ENCODE measurements at regions not wholly inside any gene's neighbourhood (a gene's known extent, or its start where the extent isn't known, plus 50 kb on each side); places are given as distances from the start of the nearest gene placed in this dataset.

GRCh38 chr2:118654945-118655344 is 192.5 kb downstream of the EN1 start:
- no peak for DNase-seq (ENCODE audit: low spot score in 2 of 2)
- H3K36me3 Mint-ChIP-seq: no peaks in the 10 kb centered on the region

GRCh38 chr2:118650327-118650726 is 197.1 kb downstream of the EN1 start:
- peaks cover 2% of the 10 kb centered on the region for H3K36me3 Mint-ChIP-seq
- H3K4me1 Mint-ChIP-seq: no peaks in the 10 kb centered on the region
- no peak for DNase-seq (ENCODE audit: low spot score in 2 of 2)
- H3K9me3 Mint-ChIP-seq: peaks cover 12% of the 10 kb centered on the region
- ATAC-seq (ENCODE audit: low read depth): no peak
- peaks cover 2% of the 10 kb centered on the region for H3K27me3 Mint-ChIP-seq
- no peak overlapping the region for H3K27ac Mint-ChIP-seq
- no peak overlapping the region for H3K4me3 Mint-ChIP-seq

More at GRCh38 chr2:118654945-118655344, 192.5 kb downstream of the EN1 start:
- peaks cover under 1% of the 10 kb centered on the region for H3K27me3 Mint-ChIP-seq
- no peaks in the 10 kb centered on the region for H3K4me1 Mint-ChIP-seq
- ATAC-seq (ENCODE audit: low read depth): no peak
- H3K9me3 Mint-ChIP-seq: peaks cover 16% of the 10 kb centered on the region
- H3K27ac Mint-ChIP-seq: no peak overlapping the region
- no peak overlapping the region for H3K4me3 Mint-ChIP-seq

DNA sequence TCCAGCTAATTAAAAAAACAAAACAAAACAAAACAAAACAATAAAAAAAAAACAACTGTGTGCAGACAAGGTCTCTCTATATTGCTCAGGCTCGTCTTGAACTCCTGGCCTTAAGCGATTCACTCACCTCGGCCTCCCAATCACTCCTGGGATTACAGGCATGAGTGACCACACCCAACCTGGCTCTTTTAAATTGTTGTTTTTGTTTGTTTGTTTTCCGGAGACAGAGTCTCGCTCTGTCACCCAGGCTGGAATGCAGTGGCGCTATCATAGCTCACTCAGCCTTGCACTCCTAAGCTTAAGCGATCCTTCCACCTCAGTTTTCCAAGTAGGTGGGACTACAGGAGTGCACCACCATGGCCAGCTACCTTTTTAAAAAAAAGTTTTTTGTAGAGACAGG is 201.6 kb downstream of the EN1 start:
- Mint-ChIP-seq H3K36me3 (peaks cover 2% of the 10 kb centered on the region), H3K4me3 (no peak overlapping the region), H3K27ac (no peak overlapping the region), H3K9me3 (peaks cover 6% of the 10 kb centered on the region), H3K4me1 (no peaks in the 10 kb centered on the region), H3K27me3 (peaks cover 5% of the 10 kb centered on the region)
- DNase-seq (ENCODE audit: low spot score in 2 of 2) (no peak), ATAC-seq (ENCODE audit: low read depth) (no peak)

- no peak for ATAC-seq (ENCODE audit: low read depth)
- H3K4me3 Mint-ChIP-seq: no peak overlapping the region
- H3K9me3 Mint-ChIP-seq: no peaks in the 10 kb centered on the region
- H3K4me1 Mint-ChIP-seq: no peaks in the 10 kb centered on the region
- H3K36me3 Mint-ChIP-seq: no peaks in the 10 kb centered on the region
- peaks cover 3% of the 10 kb centered on the region for H3K27me3 Mint-ChIP-seq
- DNase-seq (ENCODE audit: low spot score in 2 of 2): no peak
- no peak overlapping the region for H3K27ac Mint-ChIP-seq
These were observed 203.3 kb downstream of the EN1 start for GRCh38 chr2:118644190-118644589.

DNA sequence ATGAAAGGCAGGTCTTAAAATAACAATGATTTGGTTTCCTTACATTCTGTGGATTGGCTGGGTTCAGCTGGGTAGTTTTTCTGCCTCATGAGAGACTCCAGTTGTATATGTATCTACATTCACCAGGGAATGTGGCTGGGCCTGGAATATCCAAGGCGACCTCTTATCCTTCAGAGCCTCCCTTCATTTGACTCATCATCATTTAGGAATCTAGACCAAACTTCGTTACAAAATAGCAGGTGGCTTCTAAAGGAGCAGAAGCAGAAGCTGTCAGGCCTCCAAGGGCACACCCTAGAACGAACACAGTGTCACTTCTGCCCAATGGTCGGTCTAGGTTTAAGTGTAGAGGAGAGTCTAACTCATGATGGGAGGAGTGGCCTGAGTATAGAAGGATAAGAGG is 204.2 kb downstream of the EN1 start:
- Mint-ChIP-seq H3K27ac (no peak overlapping the region), H3K4me1 (no peaks in the 10 kb centered on the region), H3K4me3 (no peak overlapping the region), H3K36me3 (no peaks in the 10 kb centered on the region), H3K27me3 (peaks cover 3% of the 10 kb centered on the region), H3K9me3 (no peaks in the 10 kb centered on the region)
- ATAC-seq (ENCODE audit: low read depth) (no peak), DNase-seq (ENCODE audit: low spot score in 2 of 2) (no peak)

GRCh38 chr2:118642501-118642900 is 204.9 kb downstream of the EN1 start:
- no peak for ATAC-seq (ENCODE audit: low read depth)
- H3K27me3 Mint-ChIP-seq: peaks cover 3% of the 10 kb centered on the region
- DNase-seq (ENCODE audit: low spot score in 2 of 2): no peak

GRCh38 chr2:118641711-118642110 is 205.7 kb downstream of the EN1 start:
- DNase-seq (ENCODE audit: low spot score in 2 of 2) (no peak), ATAC-seq (ENCODE audit: low read depth) (no peak)
- H3K9me3 Mint-ChIP-seq: peaks cover 2% of the 10 kb centered on the region
- peaks cover 5% of the 10 kb centered on the region for H3K27me3 Mint-ChIP-seq
- no peaks in the 10 kb centered on the region for H3K36me3 Mint-ChIP-seq
- no peaks in the 10 kb centered on the region for H3K4me1 Mint-ChIP-seq
- no peak overlapping the region for H3K4me3 Mint-ChIP-seq
- H3K27ac Mint-ChIP-seq: no peak overlapping the region

More at GRCh38 chr2:118642501-118642900, 204.9 kb downstream of the EN1 start:
- Mint-ChIP-seq H3K36me3 (no peaks in the 10 kb centered on the region), H3K4me3 (no peak overlapping the region), H3K4me1 (no peaks in the 10 kb centered on the region), H3K27ac (no peak overlapping the region), H3K9me3 (no peaks in the 10 kb centered on the region)

DNA sequence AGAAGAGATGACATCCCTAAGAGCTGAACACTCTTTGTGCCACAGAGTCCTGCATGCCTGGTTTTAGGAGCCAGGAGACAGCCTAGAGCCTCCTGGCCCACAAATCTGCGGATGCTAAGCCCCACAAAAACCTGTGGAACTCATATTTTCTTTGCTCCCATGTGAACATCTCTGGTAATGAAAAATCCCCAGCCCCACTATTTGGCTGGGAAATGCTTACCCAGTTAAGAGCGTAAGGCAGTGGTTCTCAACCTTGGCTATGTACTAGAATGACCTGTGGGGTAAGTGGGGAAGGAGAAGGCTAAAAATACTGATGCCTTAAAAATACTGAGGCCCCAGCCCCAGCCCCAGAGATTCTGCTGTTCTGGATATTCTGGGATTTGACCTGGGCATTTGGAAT is 208.1 kb downstream of the EN1 start:
- Mint-ChIP-seq H3K27ac (no peak overlapping the region), H3K27me3 (peaks cover 5% of the 10 kb centered on the region), H3K4me1 (no peaks in the 10 kb centered on the region), H3K4me3 (no peak overlapping the region), H3K9me3 (peaks cover 2% of the 10 kb centered on the region), H3K36me3 (no peaks in the 10 kb centered on the region)
- DNase-seq (ENCODE audit: low spot score in 2 of 2) (no peak), ATAC-seq (ENCODE audit: low read depth) (no peak)

- peaks cover 2% of the 10 kb centered on the region for H3K9me3 Mint-ChIP-seq
- no peaks in the 10 kb centered on the region for H3K36me3 Mint-ChIP-seq
- H3K27me3 Mint-ChIP-seq: peaks cover 2% of the 10 kb centered on the region
- H3K4me3 Mint-ChIP-seq: no peak overlapping the region
- DNase-seq (ENCODE audit: low spot score in 2 of 2) (no peak), ATAC-seq (ENCODE audit: low read depth) (no peak)
- no peak overlapping the region for H3K27ac Mint-ChIP-seq
- no peaks in the 10 kb centered on the region for H3K4me1 Mint-ChIP-seq
These were observed 209.0 kb downstream of the EN1 start for GRCh38 chr2:118638453-118638852.

- Mint-ChIP-seq H3K27me3 (peaks cover 2% of the 10 kb centered on the region), H3K4me3 (no peak overlapping the region), H3K9me3 (peaks cover 6% of the 10 kb centered on the region), H3K27ac (no peak overlapping the region), H3K36me3 (no peaks in the 10 kb centered on the region), H3K4me1 (no peaks in the 10 kb centered on the region)
- ATAC-seq (ENCODE audit: low read depth) (no peak), DNase-seq (ENCODE audit: low spot score in 2 of 2) (no peak)
These were observed 211.6 kb downstream of the EN1 start for GRCh38 chr2:118635891-118636290.

DNA sequence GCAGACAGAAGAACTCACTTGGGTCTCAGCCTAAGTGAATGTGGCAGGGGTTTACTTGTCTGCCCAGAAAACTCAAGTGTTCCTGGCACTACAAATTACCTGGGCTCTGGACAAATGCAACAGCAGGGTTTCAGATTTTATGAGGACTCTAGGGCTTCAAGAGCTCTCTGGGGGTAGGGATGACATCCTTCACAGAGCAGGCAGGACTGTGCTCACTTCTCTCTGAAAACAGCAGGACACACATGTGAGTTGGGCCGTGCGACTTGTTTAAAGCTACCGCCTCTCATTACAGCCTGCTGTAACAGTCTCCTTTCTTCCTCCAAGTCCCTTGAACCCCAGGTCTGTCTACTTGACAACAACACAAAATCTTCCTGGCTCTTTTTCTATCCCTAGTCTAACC is 212.6 kb downstream of the EN1 start:
- H3K9me3 Mint-ChIP-seq: peaks cover 6% of the 10 kb centered on the region
- H3K27ac Mint-ChIP-seq: no peak overlapping the region
- H3K4me3 Mint-ChIP-seq: no peak overlapping the region
- H3K36me3 Mint-ChIP-seq: no peaks in the 10 kb centered on the region
- no peaks in the 10 kb centered on the region for H3K4me1 Mint-ChIP-seq
- no peak for ATAC-seq (ENCODE audit: low read depth)
- peaks cover 2% of the 10 kb centered on the region for H3K27me3 Mint-ChIP-seq
- DNase-seq (ENCODE audit: low spot score in 2 of 2): no peak

DNA sequence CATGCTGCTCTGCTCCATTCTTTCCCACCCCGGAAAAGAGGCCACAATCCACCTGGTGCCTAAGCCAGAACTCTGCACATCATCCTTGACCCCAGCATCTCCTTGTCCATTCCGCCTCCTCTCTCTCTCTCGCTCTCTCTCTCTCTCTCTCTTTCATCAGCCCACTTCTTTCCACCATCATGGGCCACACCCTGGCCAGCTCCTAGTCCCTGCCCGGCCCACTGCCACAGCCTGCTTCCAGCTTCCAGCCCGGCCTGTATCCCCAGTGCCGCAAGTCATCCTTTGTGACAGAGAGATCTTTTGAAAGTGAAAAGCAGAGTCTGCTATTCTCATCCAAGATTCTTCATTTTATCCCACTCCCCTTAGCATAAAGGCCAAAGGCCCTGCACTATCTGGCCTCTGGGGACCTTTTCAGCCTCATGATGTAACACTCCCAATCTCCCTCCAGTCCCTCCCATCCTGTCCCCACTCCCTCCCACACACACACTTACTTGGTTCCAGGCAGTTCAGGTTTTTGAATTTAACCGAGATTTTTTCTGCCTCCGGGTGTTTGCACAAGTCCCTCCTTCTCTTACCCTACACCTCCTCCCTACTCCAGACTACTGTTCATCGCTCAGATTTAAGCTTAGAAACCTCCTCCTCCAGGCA is 214.0 kb downstream of the EN1 start:
- Mint-ChIP-seq H3K4me3 (no peak overlapping the region), H3K4me1 (no peaks in the 10 kb centered on the region), H3K36me3 (no peaks in the 10 kb centered on the region), H3K9me3 (peaks cover 6% of the 10 kb centered on the region), H3K27ac (no peak overlapping the region), H3K27me3 (peaks cover 2% of the 10 kb centered on the region)
- DNase-seq (ENCODE audit: low spot score in 2 of 2) (no peak), ATAC-seq (ENCODE audit: low read depth) (no peak)

GRCh38 chr2:118632921-118633320 is 214.5 kb downstream of the EN1 start:
- Mint-ChIP-seq H3K36me3 (no peaks in the 10 kb centered on the region), H3K27ac (no peak overlapping the region), H3K9me3 (peaks cover 6% of the 10 kb centered on the region), H3K4me3 (no peak overlapping the region), H3K27me3 (peaks cover 2% of the 10 kb centered on the region), H3K4me1 (no peaks in the 10 kb centered on the region)
- ATAC-seq (ENCODE audit: low read depth) (no peak), DNase-seq (ENCODE audit: low spot score in 2 of 2) (no peak)

- ATAC-seq (ENCODE audit: low read depth) (no peak), DNase-seq (ENCODE audit: low spot score in 2 of 2) (no peak)
- no peak overlapping the region for H3K4me3 Mint-ChIP-seq
- H3K27me3 Mint-ChIP-seq: peaks cover 2% of the 10 kb centered on the region
- no peaks in the 10 kb centered on the region for H3K36me3 Mint-ChIP-seq
- H3K27ac Mint-ChIP-seq: no peak overlapping the region
- H3K4me1 Mint-ChIP-seq: no peaks in the 10 kb centered on the region
- peaks cover 3% of the 10 kb centered on the region for H3K9me3 Mint-ChIP-seq
These were observed 220.3 kb downstream of the EN1 start for GRCh38 chr2:118627156-118627555.

- Mint-ChIP-seq H3K9me3 (peaks cover 4% of the 10 kb centered on the region), H3K36me3 (no peaks in the 10 kb centered on the region), H3K27ac (no peak overlapping the region), H3K27me3 (peaks cover 5% of the 10 kb centered on the region), H3K4me1 (no peaks in the 10 kb centered on the region), H3K4me3 (no peak overlapping the region)
- ATAC-seq (ENCODE audit: low read depth) (no peak), DNase-seq (ENCODE audit: low spot score in 2 of 2) (no peak)
These were observed 224.5 kb downstream of the EN1 start for GRCh38 chr2:118622913-118623312.

All from memory B cell (primary cell).